Neural progenitor cell (in vitro differentiated cells): ENCODE measurements at regions not wholly inside any gene's neighbourhood (a gene's known extent, or its start where the extent isn't known, plus 50 kb on each side); places are given as distances from the start of the nearest gene placed in this dataset.

ENCODE experiments used
- DNase-seq: peaks from one replicate; pipeline ENCODE4 v3.0.0-alpha.2; 2016; ENCODE audit warnings: low spot score
- H2AFZ ChIP-seq: fragments of 200-600 bp; sonication (generic); replicated peaks from 2 replicates; pipeline ENCODE4 v1.6.1; 2016; ENCODE audit warnings: antibody characterized with exemption
- H3F3A ChIP-seq: fragments of 200-600 bp; sonication (generic); 2 replicates; pipeline ENCODE4 v1.6.1; 2016; ENCODE audit warnings: antibody characterized with exemption, low read depth
- H3K27ac ChIP-seq: fragments of 200-600 bp; sonication (generic); 2 replicates; pipeline ENCODE4 v1.5.1; 2016; ENCODE audit warnings: mild to moderate bottlenecking
- H3K27me3 ChIP-seq: fragments of 200-600 bp; sonication (generic); 2 replicates; pipeline ENCODE4 v1.6.1; 2016; ENCODE audit warnings: mild to moderate bottlenecking, moderate library complexity
- H3K36me3 ChIP-seq: fragments of 200-600 bp; sonication (generic); 2 replicates; pipeline ENCODE4 v1.5.1; 2016
- H3K4me1 ChIP-seq: fragments of 200-600 bp; sonication (generic); 2 replicates; pipeline ENCODE4 v1.6.1; 2016; ENCODE audit warnings: mixed run types
- H3K4me2 ChIP-seq: fragments of 200-600 bp; sonication (generic); 2 replicates; pipeline ENCODE4 v1.6.1; 2016
- H3K4me3 ChIP-seq: fragments of 200-600 bp; sonication (generic); 2 replicates; pipeline ENCODE4 v1.5.1; 2016
- H3K79me2 ChIP-seq: fragments of 200-600 bp; sonication (generic); 2 replicates; pipeline ENCODE4 v1.6.1; 2016; ENCODE audit warnings: low read depth
- H3K9ac ChIP-seq: fragments of 200-600 bp; sonication (generic); 2 replicates; pipeline ENCODE4 v1.6.1; 2016
- H3K9me3 ChIP-seq: fragments of 200-600 bp; sonication (generic); 2 replicates; pipeline ENCODE4 v1.5.1; 2016; ENCODE audit warnings: low read depth
- H4K20me1 ChIP-seq: fragments of 200-600 bp; sonication (generic); 2 replicates; pipeline ENCODE4 v1.6.1; 2016; ENCODE audit warnings: low read depth
- H3K27ac Mint-ChIP-seq: 3 replicates; pipeline ENCODE4 v1.8.0; 2021; ENCODE audit warnings: mixed read lengths
- H3K27me3 Mint-ChIP-seq: 2 replicates; pipeline ENCODE4 v1.8.0; 2022; ENCODE audit warnings: low read depth, mild to moderate bottlenecking, inconsistent platforms, moderate library complexity, mixed read lengths; ENCODE audit not compliant: insufficient read depth
- H3K36me3 Mint-ChIP-seq: 3 replicates; pipeline ENCODE4 v1.8.0; 2021; ENCODE audit warnings: mixed read lengths
- H3K4me1 Mint-ChIP-seq: 3 replicates; pipeline ENCODE4 v1.8.0; 2021; ENCODE audit warnings: mixed read lengths
- H3K4me3 Mint-ChIP-seq: 3 replicates; pipeline ENCODE4 v1.8.0; 2021; ENCODE audit warnings: mild to moderate bottlenecking, moderate library complexity, mixed read lengths
- H3K9me3 Mint-ChIP-seq: 3 replicates; pipeline ENCODE4 v1.8.0; 2020; ENCODE audit warnings: mixed read lengths
- EZH2 ChIP-seq: fragments of 200-600 bp; sonication (generic); IDR thresholded peaks from 2 replicates; pipeline ENCODE4 v1.6.1; 2017; ENCODE audit warnings: antibody characterized with exemption, mild to moderate bottlenecking, moderate library complexity
- EZH2phosphoT487 ChIP-seq: fragments of 200-600 bp; sonication (generic); IDR thresholded peaks from 2 replicates; pipeline ENCODE4 v1.6.1; 2017; ENCODE audit warnings: antibody characterized with exemption
- TF ChIP-seq, protein P1 (sequence below): fragments of 200-600 bp; sonication (generic); IDR thresholded peaks from 2 replicates; pipeline ENCODE4 v1.5.1; 2017; ENCODE audit warnings: antibody characterized with exemption, mild to moderate bottlenecking

GRCh38 chr12:107537464-107538119 is 148.0 kb upstream of the PWP1 start:
- no peak for DNase-seq
- no peaks in the 10 kb centered on the region for H3K9me3 Mint-ChIP-seq
- no peak overlapping the region for H3K4me2 ChIP-seq
- H3K4me3 Mint-ChIP-seq, result no peak overlapping the region
- H3K27me3 Mint-ChIP-seq, result no peaks in the 10 kb centered on the region
- H3K79me2 ChIP-seq, result no peaks in the 10 kb centered on the region
- H3K27ac Mint-ChIP-seq, result no peak overlapping the region
- TF ChIP-seq EZH2phosphoT487 (no peak), EZH2 (no peak)
- TF ChIP-seq, protein P1, sequence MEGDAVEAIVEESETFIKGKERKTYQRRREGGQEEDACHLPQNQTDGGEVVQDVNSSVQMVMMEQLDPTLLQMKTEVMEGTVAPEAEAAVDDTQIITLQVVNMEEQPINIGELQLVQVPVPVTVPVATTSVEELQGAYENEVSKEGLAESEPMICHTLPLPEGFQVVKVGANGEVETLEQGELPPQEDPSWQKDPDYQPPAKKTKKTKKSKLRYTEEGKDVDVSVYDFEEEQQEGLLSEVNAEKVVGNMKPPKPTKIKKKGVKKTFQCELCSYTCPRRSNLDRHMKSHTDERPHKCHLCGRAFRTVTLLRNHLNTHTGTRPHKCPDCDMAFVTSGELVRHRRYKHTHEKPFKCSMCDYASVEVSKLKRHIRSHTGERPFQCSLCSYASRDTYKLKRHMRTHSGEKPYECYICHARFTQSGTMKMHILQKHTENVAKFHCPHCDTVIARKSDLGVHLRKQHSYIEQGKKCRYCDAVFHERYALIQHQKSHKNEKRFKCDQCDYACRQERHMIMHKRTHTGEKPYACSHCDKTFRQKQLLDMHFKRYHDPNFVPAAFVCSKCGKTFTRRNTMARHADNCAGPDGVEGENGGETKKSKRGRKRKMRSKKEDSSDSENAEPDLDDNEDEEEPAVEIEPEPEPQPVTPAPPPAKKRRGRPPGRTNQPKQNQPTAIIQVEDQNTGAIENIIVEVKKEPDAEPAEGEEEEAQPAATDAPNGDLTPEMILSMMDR, result no peak
- H3K9ac ChIP-seq, result no peak overlapping the region
- no peaks in the 10 kb centered on the region for H4K20me1 ChIP-seq
- no peaks in the 10 kb centered on the region for H3K4me1 Mint-ChIP-seq
- no peak overlapping the region for H3K27ac ChIP-seq
- H3K27me3 ChIP-seq, result no peaks in the 10 kb centered on the region
- no peaks in the 10 kb centered on the region for H3F3A ChIP-seq
- H3K4me3 ChIP-seq, result no peak overlapping the region
- no peak overlapping the region for H2AFZ ChIP-seq
- no peaks in the 10 kb centered on the region for H3K36me3 Mint-ChIP-seq
- H3K4me1 ChIP-seq, result no peaks in the 10 kb centered on the region
- no peaks in the 10 kb centered on the region for H3K36me3 ChIP-seq
- H3K9me3 ChIP-seq, result no peaks in the 10 kb centered on the region

DNA sequence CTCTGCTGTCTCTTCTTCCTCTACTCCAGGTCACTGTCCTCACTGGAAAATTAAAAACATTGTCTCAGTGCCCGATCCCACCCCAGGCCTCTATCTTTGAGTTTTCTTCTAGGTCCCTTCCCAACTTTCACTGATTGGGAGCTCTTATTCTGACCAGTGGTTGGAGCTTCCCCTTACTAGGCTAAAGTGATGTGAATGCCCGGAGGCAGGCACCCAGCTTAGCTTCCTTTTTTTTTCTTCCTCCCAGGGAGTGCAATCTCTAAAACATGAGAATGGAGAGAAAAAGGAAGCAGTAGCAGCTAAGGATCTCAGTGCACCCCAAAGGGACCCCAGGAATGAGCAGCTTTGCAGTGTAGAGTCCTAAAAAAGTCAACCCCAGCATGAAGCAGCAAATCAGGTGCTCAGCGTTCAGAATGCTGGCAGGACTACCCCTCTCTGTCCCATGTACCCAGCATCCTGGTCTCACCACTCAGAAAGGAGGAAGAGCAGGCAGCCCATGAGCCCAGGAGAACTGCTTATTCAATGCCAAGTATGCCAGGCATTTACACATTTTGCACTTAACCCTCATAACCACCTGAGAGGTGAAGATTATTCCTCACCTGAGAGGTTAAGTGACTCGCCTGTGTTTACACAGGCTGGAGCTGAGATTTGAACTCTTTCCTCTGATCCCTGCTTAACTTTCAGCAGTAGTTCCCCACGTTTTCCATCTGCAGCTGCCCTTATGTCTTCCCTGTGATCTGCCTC is 146.2 kb upstream of the PWP1 start:
- no peaks in the 10 kb centered on the region for H3K9me3 Mint-ChIP-seq
- no peaks in the 10 kb centered on the region for H3K9me3 ChIP-seq
- no peak overlapping the region for H2AFZ ChIP-seq
- no peaks in the 10 kb centered on the region for H3K79me2 ChIP-seq
- no peak overlapping the region for H3K27ac Mint-ChIP-seq
- H3K4me3 ChIP-seq, result no peak overlapping the region
- no peak overlapping the region for H3K4me3 Mint-ChIP-seq
- no peak overlapping the region for H3K4me2 ChIP-seq
- no peaks in the 10 kb centered on the region for H3K4me1 ChIP-seq
- H3K27me3 Mint-ChIP-seq, result peaks cover 2% of the 10 kb centered on the region
- H3K27ac ChIP-seq, result no peak overlapping the region
- H3K9ac ChIP-seq, result no peak overlapping the region
- no peak for DNase-seq
- H4K20me1 ChIP-seq, result no peaks in the 10 kb centered on the region
- no peaks in the 10 kb centered on the region for H3K36me3 ChIP-seq
- H3K36me3 Mint-ChIP-seq, result no peaks in the 10 kb centered on the region
- H3K4me1 Mint-ChIP-seq, result no peaks in the 10 kb centered on the region
- no peaks in the 10 kb centered on the region for H3F3A ChIP-seq
- no peaks in the 10 kb centered on the region for H3K27me3 ChIP-seq
- no peak for TF ChIP-seq EZH2phosphoT487
- TF ChIP-seq EZH2, result no peak
- TF ChIP-seq, protein P1, result no peak

- no peaks in the 10 kb centered on the region for H3K27me3 ChIP-seq
- H3K36me3 Mint-ChIP-seq, result no peaks in the 10 kb centered on the region
- no peak overlapping the region for H3K27ac Mint-ChIP-seq
- no peak overlapping the region for H2AFZ ChIP-seq
- TF ChIP-seq EZH2phosphoT487, result no peak
- TF ChIP-seq, protein P1, result no peak
- no peak for TF ChIP-seq EZH2
- H4K20me1 ChIP-seq, result no peaks in the 10 kb centered on the region
- no peaks in the 10 kb centered on the region for H3K4me1 Mint-ChIP-seq
- no peaks in the 10 kb centered on the region for H3K9me3 ChIP-seq
- DNase-seq, result no peak
- no peak overlapping the region for H3K9ac ChIP-seq
- peaks cover 2% of the 10 kb centered on the region for H3K27me3 Mint-ChIP-seq
- H3K9me3 Mint-ChIP-seq, result no peaks in the 10 kb centered on the region
- no peak overlapping the region for H3K4me3 ChIP-seq
- no peak overlapping the region for H3K27ac ChIP-seq
- H3K4me3 Mint-ChIP-seq, result no peak overlapping the region
- no peaks in the 10 kb centered on the region for H3F3A ChIP-seq
- no peaks in the 10 kb centered on the region for H3K4me1 ChIP-seq
- H3K36me3 ChIP-seq, result no peaks in the 10 kb centered on the region
- no peak overlapping the region for H3K4me2 ChIP-seq
- H3K79me2 ChIP-seq, result no peaks in the 10 kb centered on the region
Observed at GRCh38 chr12:107541001-107541705, 144.4 kb upstream of the PWP1 start.
